ENCODE measurements at regions not wholly inside any gene's neighbourhood (a gene's known extent, or its start where the extent isn't known, plus 50 kb on each side); places are given as distances from the start of the nearest gene placed in this dataset.
"Not testable (repeated sequence)": the region's sequence is repeated elsewhere in the genome, so short reads cannot be mapped to it uniquely, and the experiment has no call there.

DNA sequence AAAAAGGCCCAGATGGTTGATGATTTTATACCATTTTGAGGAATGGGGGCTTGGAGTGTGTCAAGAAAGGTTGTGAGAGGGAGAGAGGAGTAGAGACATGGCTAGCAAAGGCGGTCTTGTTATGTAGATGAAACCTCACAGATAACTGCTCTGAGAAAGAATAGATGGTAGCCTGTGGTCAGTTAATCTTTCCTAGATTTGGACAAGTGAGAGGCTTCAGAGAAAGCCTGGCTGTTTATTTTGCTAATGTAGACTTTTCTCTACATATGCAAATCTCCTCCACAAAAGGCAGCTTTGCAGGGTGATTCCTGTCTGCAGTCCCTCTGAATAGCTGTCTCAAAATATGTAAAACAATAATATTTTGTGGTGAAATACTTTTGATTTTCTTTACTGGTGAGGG lies 177.3 kb downstream of the OTOL1 start:
- Histone ChIP-seq H3K27me3 (ENCODE audit: low read depth, low read length) (no peaks in the 10 kb centered on the region), H2AFZ (ENCODE audit: low read depth, low read length) (no peak overlapping the region), H4K20me1 (ENCODE audit: insufficient read depth, low read length) (no peaks in the 10 kb centered on the region), H3K27ac (ENCODE audit: low read length) (no peak overlapping the region), H3K9me3 (ENCODE audit: insufficient read depth, low read length) (no peaks in the 10 kb centered on the region), H3K4me2 (ENCODE audit: low read length) (no peak overlapping the region), H3K9ac (ENCODE audit: low read length) (no peak overlapping the region), H3K79me2 (ENCODE audit: low read length) (no peaks in the 10 kb centered on the region), H3K4me3 (ENCODE audit: low read length) (no peak overlapping the region), H3K36me3 (replicated peaks; ENCODE audit: low read depth, low read length) (no peaks in the 10 kb centered on the region), H3K4me1 (ENCODE audit: low read length) (no peaks in the 10 kb centered on the region)
- no peak for TF ChIP-seq EZH2phosphoT487 (IDR thresholded peaks at IDR 0.05; ENCODE audit: low read depth)
- TF ChIP-seq, protein P1, sequence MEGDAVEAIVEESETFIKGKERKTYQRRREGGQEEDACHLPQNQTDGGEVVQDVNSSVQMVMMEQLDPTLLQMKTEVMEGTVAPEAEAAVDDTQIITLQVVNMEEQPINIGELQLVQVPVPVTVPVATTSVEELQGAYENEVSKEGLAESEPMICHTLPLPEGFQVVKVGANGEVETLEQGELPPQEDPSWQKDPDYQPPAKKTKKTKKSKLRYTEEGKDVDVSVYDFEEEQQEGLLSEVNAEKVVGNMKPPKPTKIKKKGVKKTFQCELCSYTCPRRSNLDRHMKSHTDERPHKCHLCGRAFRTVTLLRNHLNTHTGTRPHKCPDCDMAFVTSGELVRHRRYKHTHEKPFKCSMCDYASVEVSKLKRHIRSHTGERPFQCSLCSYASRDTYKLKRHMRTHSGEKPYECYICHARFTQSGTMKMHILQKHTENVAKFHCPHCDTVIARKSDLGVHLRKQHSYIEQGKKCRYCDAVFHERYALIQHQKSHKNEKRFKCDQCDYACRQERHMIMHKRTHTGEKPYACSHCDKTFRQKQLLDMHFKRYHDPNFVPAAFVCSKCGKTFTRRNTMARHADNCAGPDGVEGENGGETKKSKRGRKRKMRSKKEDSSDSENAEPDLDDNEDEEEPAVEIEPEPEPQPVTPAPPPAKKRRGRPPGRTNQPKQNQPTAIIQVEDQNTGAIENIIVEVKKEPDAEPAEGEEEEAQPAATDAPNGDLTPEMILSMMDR (IDR thresholded peaks at IDR 0.05; ENCODE audit: low read depth, low read length), result no peak

- Histone ChIP-seq H3K36me3 (replicated peaks; ENCODE audit: low read depth, low read length) (no peaks in the 10 kb centered on the region), H3K9ac (ENCODE audit: low read length) (no peak overlapping the region), H3K9me3 (ENCODE audit: insufficient read depth, low read length) (no peaks in the 10 kb centered on the region), H4K20me1 (ENCODE audit: insufficient read depth, low read length) (no peaks in the 10 kb centered on the region), H3K4me2 (ENCODE audit: low read length) (no peak overlapping the region), H3K4me3 (ENCODE audit: low read length) (no peak overlapping the region), H3K4me1 (ENCODE audit: low read length) (no peaks in the 10 kb centered on the region), H3K27me3 (ENCODE audit: low read depth, low read length) (no peaks in the 10 kb centered on the region), H3K79me2 (ENCODE audit: low read length) (no peaks in the 10 kb centered on the region), H2AFZ (ENCODE audit: low read depth, low read length) (no peak overlapping the region), H3K27ac (ENCODE audit: low read length) (no peak overlapping the region)
- no peak for TF ChIP-seq EZH2phosphoT487 (IDR thresholded peaks at IDR 0.05; ENCODE audit: low read depth)
- TF ChIP-seq, protein P1 (IDR thresholded peaks at IDR 0.05; ENCODE audit: low read depth, low read length), result no peak
Observed at GRCh38 chr3:161674402-161674801, 177.8 kb downstream of the OTOL1 start.

DNA sequence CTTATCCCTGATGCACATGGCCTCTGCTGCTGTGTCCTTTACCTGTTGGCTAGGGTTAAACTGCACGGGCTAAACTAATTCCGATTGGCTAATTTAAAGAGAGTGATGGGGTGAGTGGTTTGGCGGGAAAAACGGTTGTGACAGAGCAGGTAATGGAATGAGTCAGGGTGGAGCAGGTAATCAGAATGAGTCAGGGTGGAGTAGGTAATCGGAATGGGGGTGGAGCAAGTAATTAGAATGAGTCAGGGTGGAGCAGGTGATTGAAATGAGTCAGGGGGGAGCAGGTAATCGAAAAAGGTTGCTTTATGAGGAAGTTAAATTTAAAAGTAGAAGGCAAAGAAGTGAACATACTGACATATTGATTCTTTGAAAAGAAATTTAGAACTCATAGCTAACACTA lies 185.2 kb downstream of the OTOL1 start:
- H3K4me2 ChIP-seq (ENCODE audit: low read length); H3K79me2 ChIP-seq (ENCODE audit: low read length); H3K36me3 ChIP-seq (replicated peaks; ENCODE audit: low read depth, low read length); H3K27ac ChIP-seq (ENCODE audit: low read length); H4K20me1 ChIP-seq (ENCODE audit: insufficient read depth, low read length); H2AFZ ChIP-seq (ENCODE audit: low read depth, low read length); H3K9ac ChIP-seq (ENCODE audit: low read length); H3K4me3 ChIP-seq (ENCODE audit: low read length); H3K9me3 ChIP-seq (ENCODE audit: insufficient read depth, low read length); H3K4me1 ChIP-seq (ENCODE audit: low read length); H3K27me3 ChIP-seq (ENCODE audit: low read depth, low read length): not testable (repeated sequence)

DNA sequence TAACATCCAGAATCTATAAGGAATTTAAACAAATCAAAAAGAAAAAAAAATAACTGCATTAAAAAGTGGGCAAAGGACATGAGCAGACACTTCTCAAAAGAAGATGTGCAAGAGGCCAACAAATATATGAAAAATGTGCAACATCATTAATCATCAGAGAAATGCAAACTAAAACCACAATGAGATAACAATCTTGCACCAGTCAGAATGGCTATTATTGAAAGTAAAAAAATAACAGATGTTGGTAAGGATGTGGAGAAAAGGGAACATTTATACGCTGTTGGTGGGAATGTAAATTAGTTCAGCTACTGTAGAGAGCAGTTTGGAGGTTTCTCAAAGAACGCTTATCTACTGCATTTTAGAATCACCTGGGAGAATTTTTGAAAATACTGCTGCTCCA lies 186.1 kb downstream of the OTOL1 start:
- Histone ChIP-seq H3K27ac (ENCODE audit: low read length) (no peak overlapping the region), H3K36me3 (replicated peaks; ENCODE audit: low read depth, low read length) (no peaks in the 10 kb centered on the region), H3K27me3 (ENCODE audit: low read depth, low read length) (no peaks in the 10 kb centered on the region), H3K4me2 (ENCODE audit: low read length) (no peak overlapping the region), H2AFZ (ENCODE audit: low read depth, low read length) (no peak overlapping the region), H3K4me1 (ENCODE audit: low read length) (no peaks in the 10 kb centered on the region), H3K79me2 (ENCODE audit: low read length) (no peaks in the 10 kb centered on the region), H4K20me1 (ENCODE audit: insufficient read depth, low read length) (no peaks in the 10 kb centered on the region), H3K9me3 (ENCODE audit: insufficient read depth, low read length) (no peaks in the 10 kb centered on the region), H3K9ac (ENCODE audit: low read length) (no peak overlapping the region), H3K4me3 (ENCODE audit: low read length) (no peak overlapping the region)
- TF ChIP-seq EZH2phosphoT487 (IDR thresholded peaks at IDR 0.05; ENCODE audit: low read depth), result no peak

DNA sequence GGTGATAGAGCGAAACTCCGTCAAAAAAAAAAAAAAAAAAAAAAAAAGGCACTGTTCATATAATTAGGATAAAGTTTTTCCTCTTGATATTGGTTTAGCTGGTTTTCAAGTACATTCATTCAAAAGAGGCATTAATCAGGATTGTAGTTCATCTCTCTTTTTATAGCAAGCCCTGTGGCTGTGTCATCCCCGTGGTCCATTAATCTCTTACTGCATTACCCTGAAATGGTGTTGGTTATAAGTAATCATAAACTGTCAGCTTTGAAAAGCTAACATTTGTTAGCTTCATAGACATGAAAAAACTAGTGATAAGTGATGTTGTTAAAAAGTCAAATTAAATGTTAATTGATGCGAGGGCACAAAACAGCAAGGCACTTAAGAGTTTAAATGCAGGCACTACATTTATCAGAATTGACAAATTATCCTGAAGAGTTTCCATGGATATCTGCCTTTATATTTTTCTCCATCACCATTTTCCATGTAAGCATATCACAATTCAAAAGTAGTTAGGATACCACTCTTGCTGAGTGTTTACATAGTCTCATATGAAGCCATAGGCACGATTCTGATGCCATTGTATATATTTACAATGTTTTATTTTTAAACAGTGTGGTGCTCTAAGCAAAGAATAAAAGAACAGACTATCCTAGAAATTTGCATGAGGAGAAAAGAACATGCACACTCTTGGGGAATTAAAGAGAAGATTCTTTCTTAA lies 193.1 kb downstream of the OTOL1 start:
- no peaks in the 10 kb centered on the region for H3K9me3 ChIP-seq (ENCODE audit: insufficient read depth, low read length)
- H3K36me3 ChIP-seq (replicated peaks; ENCODE audit: low read depth, low read length), result no peaks in the 10 kb centered on the region
- H2AFZ ChIP-seq (ENCODE audit: low read depth, low read length), result no peak overlapping the region; the same call in 1 of the 2 replicates
- no peaks in the 10 kb centered on the region for H3K79me2 ChIP-seq (ENCODE audit: low read length)
- H3K27ac ChIP-seq (ENCODE audit: low read length), result no peak overlapping the region
- H3K4me1 ChIP-seq (ENCODE audit: low read length), result peaks cover 7% of the 10 kb centered on the region
- H3K27me3 ChIP-seq (ENCODE audit: low read depth, low read length), result no peaks in the 10 kb centered on the region
- no peaks in the 10 kb centered on the region for H4K20me1 ChIP-seq (ENCODE audit: insufficient read depth, low read length)
- TF ChIP-seq, protein P1 (IDR thresholded peaks at IDR 0.05; ENCODE audit: low read depth, low read length), result no peak
- TF ChIP-seq EZH2phosphoT487 (IDR thresholded peaks at IDR 0.05; ENCODE audit: low read depth), result no peak
- no peak overlapping the region for H3K9ac ChIP-seq (ENCODE audit: low read length)
- no peak overlapping the region for H3K4me3 ChIP-seq (ENCODE audit: low read length)
- no peak overlapping the region for H3K4me2 ChIP-seq (ENCODE audit: low read length)

Data from OCI-LY3 (cell line).